GM19324 (cell line): ENCODE measurements at regions not wholly inside any gene's neighbourhood (a gene's known extent, or its start where the extent isn't known, plus 50 kb on each side); places are given as distances from the start of the nearest gene placed in this dataset.
A peak's percentile ranks its signal among the peaks of the same experiment; 100 is the strongest.

ENCODE experiments used
- ATAC-seq: cut with Tn5 transposase; IDR thresholded peaks from one replicate; pipeline ENCODE4 v1.9.1; 2021; ENCODE audit warnings: mild to moderate bottlenecking, moderate library complexity; ENCODE audit not compliant: unreplicated experiment, low FRiP score

DNA sequence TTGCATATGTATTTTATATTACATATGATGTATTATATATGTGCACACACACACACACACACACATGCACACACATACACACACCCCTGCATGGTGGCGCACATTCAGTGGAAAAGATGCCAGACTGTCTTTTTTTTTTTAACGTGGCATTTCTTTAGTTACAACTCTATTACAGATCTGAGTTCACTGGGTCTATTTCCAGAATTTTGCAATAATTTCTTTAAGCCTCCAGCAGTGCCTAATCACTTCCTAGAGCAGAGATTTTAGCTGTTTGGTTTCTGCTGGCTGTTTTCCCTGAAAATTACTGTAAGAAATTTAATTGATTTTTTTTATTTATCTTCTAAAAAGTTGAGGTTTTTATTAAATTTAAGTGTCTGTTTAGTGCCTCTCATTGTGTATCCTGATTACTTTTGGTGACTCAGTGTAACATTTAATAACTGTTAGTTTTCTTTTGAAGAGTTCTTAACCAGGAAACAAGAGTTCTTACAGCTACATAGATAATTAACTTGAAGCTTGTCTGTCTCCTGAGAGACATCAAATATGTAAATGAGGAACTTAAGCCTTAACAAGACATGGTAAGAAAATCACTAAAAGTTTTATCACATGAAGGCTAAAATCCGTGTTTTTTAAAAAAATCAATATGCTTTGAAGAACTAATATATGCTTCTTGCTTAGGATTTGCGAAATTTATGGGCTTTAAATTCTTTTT lies 232.0 kb downstream of the MDFIC start:
- no peak for ATAC-seq

DNA sequence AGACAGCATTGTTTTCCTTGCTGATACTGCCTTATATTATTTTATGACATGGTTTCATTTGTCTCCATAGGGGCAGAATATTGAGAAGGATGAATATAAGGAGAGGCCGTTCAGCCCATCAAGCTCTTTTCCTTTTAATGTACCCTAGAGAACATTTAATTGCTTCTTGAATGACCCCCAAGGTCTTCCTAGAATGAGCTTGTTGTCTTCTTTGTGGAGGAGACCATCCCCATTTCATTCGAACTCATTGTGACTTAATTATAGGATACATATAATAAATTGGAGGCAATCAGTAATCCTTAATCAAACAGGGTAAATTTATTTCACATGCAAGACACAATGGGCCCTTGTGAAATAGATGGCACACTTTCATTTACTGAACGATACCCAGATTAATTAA lies 231.3 kb downstream of the MDFIC start:
- no peak for ATAC-seq

GRCh38 chr7:115146148-115146547 lies 224.3 kb downstream of the MDFIC start:
- ATAC-seq, result no peak

- ATAC-seq, result no peak
Observed at GRCh38 chr7:115145512-115145911, 223.6 kb downstream of the MDFIC start.

- ATAC-seq, result no peak
Observed at GRCh38 chr7:115137816-115138215, 215.9 kb downstream of the MDFIC start.

- ATAC-seq, result no peak
Observed at GRCh38 chr7:115136796-115137443, 215.0 kb downstream of the MDFIC start.

GRCh38 chr7:115135769-115136410 lies 214.0 kb downstream of the MDFIC start:
- peak; percentile 81 for ATAC-seq

DNA sequence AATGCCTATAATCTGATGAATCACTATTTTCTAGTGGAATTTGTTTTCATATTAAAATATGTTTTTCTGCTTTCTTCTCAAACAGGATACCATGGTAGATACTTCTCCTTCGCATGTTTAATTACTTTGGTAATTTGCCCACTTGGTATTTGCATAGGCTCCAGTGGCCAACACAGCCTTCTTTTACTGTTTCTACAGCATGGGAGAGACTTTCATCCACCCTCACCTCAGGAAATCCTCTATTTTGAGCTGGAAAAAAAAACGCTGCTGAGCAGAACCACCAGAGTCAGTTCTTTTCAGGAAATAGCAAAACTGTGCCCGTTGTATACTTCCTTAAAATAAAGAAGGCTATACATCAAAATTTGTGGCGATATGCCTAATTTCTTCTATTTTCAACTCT lies 213.3 kb downstream of the MDFIC start:
- no peak for ATAC-seq

DNA sequence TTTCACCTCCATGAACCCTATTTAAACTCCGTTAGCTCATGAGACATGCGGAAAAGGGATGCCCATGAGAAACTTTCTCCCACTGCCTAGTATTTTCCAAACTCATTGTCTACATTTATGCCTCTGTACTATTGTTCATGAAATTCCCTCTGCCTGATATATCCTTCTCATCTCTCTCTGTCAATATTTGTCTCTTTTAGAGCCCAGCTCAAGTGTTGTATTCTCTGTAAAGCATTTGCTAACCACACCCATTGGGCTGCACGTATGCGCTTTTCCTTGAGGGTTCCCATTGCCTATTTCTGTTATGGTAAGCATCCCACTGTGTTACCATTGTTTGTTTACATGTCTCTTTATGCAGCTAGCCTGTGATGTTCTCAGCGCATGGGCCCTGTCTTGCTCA lies 211.4 kb downstream of the MDFIC start:
- no peak for ATAC-seq

GRCh38 chr7:115132096-115132495 lies 210.2 kb downstream of the MDFIC start:
- ATAC-seq, result no peak

DNA sequence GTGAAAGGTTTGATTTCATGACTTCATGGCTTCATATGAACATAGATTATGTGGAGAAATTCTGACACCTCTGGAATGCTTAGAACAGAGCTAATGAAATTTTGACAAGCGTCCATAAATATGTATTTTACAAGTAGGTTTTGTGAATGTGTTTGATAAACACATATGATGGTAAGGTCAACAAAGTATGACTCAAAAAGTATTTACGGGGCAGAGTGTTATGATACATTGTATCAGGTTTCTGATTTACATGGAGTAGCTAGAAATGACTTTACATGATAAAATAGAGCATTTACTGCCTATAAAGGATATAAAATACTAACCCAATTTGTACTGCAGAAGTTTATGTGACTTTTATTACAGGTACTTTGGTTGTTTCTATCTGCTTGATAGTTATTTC lies 206.3 kb downstream of the MDFIC start:
- ATAC-seq, result no peak

GRCh38 chr7:115127399-115128021 lies 205.6 kb downstream of the MDFIC start:
- no peak for ATAC-seq

DNA sequence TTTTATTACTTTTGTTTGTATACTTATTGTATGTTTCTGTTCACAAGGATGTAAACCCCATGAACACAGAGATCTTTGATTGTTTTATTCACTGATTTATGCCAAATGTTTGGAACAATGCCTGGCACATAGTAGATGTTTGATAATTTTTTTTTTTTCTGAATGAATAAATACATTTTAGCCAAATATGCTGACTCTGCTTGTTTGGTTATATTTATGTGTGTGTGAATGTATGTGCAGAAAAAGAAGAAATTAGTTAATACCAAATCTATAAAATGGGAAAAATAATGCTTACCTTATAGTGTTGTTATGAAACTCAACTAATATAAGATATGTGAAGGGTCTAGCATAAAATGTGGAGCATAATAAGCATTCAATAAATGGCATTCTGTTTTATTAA lies 203.9 kb downstream of the MDFIC start:
- ATAC-seq, result no peak

DNA sequence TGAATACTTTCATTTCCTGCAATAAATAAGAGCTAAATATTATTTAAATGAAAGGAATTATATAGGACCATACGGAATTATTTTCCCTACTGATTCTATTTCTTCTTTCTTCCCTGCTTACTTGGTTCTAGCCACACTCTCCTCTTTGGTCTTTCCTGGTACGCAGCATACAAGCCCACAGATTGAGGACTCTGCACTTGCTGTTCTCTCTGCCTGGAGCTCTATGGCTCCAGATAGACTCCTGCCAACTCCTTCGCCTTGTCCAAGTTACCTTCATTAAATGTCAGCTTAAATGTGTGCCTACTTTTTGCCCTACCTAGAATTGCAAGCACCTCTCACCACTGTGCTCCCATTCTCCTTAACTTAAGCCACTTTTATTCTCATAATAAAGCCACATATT lies 203.4 kb downstream of the MDFIC start:
- no peak for ATAC-seq

- no peak for ATAC-seq
Observed at GRCh38 chr7:115124409-115124939, 202.6 kb downstream of the MDFIC start.

- ATAC-seq, result no peak
Observed at GRCh38 chr7:115123441-115123840, 201.5 kb downstream of the MDFIC start.

DNA sequence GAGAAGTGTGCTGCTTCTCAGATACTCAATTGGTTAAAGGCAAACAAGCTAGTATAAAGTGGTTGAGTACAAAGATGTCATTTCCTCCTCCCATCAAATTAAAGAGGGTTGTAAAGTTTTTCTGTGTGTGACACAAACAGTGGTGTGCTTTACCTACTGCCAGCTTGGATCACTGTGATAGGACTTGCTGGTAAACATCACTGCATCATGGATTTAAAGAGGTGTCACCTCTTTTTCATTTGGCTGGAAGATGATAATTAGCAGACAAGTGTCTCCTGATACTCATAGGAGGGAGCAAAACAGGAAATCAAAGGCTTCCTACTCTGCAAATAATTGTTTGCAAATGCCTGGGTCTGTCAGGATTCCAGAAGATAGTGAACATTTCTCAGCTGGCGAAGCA lies 200.5 kb downstream of the MDFIC start:
- no peak for ATAC-seq

DNA sequence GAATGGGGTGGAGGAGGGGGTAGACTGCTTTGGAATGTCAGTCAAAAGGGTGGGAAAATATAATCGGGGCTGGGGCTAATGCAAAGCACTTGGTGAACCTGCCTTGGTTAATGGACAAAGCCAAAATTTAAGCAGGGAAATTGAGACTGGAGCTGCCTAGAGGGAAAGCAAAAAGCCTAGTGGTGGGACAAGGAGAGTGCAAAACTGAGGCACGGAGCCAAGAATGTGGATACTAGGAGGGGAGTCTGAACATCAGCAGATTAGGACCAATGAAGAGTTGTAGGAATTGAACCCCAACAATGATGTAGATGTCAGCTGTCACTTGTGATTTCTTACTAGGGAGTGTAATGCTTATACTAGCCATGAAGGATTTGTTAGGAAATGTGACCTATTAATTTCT lies 195.9 kb downstream of the MDFIC start:
- no peak for ATAC-seq

GRCh38 chr7:115116773-115117715 lies 195.2 kb downstream of the MDFIC start:
- no peak for ATAC-seq

- no peak for ATAC-seq
Observed at GRCh38 chr7:115113776-115114175, 191.9 kb downstream of the MDFIC start.
